Right lobe of liver (tissue), 4 donors: ENCODE measurements at regions not wholly inside any gene's neighbourhood (a gene's known extent, or its start where the extent isn't known, plus 50 kb on each side); places are given as distances from the start of the nearest gene placed in this dataset.

Experiments used
- CTCF ChIP-seq, 4 donors: fragments of 200-600 bp in 3 of 4; fragments of 450-650 bp in 1 of 4; IDR thresholded peaks; one replicate each; pipeline versions ENCODE4 v1.5.1 to v1.8.0; 2016 to 2022; ENCODE audit warnings: antibody characterized with exemption in 4 of 4, mild to moderate bottlenecking in 2 of 4
- POLR2A ChIP-seq: fragments of 450-650 bp; IDR thresholded peaks from one replicate; pipeline ENCODE4 v1.6.1; 2017; ENCODE audit warnings: antibody characterized with exemption, mild to moderate bottlenecking
- donor health status: DM: no; HTN: no; CAD: no.
- donor health status: DM: no; HTN: no; CAD: no.
- donor health status: DM: no; HTN: yes; CAD: no.

- TF ChIP-seq CTCF (IDR thresholded peaks at IDR 0.05) (no peak), POLR2A (no peak)
These were observed 154.8 kb downstream of the ZBTB18 start for GRCh38 chr1:244205906-244206305.
